IPS DF 4.7 (cell line): ENCODE measurements at regions not wholly inside any gene's neighbourhood (a gene's known extent, or its start where the extent isn't known, plus 50 kb on each side); places are given as distances from the start of the nearest gene placed in this dataset.

Experiments used
- DNase-seq: peaks from one replicate; pipeline ENCODE4 v3.0.0-alpha.2; 2013; ENCODE audit warnings: low spot score; ENCODE audit errors: extremely low read depth

DNA sequence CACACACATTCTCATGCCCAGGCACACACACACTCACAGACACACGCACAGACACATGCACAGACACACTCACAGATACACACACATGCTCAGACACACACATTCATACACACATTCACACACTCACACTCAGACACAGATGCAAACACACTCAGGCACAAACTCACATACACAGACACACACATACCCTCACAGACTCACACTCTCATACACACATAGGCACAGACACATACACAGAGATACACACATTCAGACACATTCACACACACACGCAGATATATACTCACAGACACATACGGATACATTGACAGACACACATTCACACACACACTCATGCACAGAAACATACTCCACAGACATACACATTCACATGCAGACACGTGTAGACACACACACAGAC lies 89.6 kb downstream of the RBFOX3 start:
- DNase-seq, result no peak

DNA sequence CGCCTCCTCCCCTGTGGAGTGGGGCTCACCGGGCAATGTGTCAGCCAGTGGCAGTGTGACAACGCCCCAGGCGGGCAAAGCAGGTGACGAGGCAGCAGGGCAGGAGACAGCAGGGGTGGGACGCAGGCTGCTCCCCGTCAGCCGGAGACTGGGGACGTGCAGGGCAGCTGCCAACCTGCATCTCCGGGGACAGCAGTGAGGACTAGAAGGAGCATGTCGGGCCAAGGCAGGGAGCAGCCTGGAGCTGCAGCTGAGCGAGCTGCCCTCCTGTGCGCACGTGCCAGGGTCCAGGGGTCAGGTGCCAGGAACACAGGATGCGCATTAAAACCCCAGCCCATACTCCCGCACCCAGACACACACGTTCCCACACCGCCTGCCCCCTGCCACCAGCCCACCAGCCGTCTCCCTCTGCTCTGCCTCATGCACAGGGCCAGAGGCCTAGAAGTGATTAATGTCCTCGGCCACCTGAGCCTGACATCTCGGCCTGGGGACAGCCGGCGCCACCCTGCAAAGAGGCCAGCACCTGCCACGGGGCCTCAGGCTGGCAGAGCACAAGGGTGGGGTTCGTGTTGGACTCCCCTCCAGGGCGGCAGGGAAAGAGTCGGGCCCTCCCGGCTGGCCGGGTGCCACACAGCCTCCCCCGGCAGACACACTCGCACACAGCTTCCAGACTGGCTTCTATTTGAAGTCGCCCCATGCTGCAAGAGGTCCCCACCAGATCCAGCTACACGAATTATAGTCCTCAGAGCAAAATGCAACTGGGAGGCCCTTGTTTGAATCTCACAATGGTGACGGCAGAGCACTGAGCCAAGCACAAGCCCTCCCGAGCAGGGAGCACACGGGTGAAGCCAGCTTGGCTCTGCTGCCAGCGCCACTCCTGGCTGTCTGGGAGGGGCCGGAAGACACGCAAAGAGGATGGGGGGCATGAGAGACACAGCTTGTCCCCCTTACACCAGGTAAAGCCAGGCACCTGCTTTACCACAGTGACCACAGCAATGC lies 90.4 kb downstream of the RBFOX3 start:
- no peak for DNase-seq

DNA sequence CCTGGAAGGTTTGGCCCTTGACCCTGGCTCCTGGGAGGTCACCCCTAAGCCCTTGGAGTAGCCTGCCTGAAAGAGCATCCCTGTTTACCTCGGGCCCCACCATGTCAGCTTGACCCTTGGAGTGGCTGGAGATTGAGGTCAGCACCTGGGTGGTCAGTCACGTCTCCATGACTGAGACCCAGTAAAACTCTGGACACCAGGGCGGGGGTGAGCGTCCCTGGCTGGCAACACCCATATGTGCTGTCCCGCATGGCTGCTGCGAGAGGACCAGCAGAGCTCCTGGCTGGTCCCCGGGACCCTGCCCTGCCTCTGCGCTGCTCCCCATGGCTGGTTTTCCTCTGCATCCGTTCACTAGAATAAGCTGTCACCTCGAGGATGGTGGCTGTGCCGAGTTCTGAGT lies 91.2 kb downstream of the RBFOX3 start:
- DNase-seq, result no peak

DNA sequence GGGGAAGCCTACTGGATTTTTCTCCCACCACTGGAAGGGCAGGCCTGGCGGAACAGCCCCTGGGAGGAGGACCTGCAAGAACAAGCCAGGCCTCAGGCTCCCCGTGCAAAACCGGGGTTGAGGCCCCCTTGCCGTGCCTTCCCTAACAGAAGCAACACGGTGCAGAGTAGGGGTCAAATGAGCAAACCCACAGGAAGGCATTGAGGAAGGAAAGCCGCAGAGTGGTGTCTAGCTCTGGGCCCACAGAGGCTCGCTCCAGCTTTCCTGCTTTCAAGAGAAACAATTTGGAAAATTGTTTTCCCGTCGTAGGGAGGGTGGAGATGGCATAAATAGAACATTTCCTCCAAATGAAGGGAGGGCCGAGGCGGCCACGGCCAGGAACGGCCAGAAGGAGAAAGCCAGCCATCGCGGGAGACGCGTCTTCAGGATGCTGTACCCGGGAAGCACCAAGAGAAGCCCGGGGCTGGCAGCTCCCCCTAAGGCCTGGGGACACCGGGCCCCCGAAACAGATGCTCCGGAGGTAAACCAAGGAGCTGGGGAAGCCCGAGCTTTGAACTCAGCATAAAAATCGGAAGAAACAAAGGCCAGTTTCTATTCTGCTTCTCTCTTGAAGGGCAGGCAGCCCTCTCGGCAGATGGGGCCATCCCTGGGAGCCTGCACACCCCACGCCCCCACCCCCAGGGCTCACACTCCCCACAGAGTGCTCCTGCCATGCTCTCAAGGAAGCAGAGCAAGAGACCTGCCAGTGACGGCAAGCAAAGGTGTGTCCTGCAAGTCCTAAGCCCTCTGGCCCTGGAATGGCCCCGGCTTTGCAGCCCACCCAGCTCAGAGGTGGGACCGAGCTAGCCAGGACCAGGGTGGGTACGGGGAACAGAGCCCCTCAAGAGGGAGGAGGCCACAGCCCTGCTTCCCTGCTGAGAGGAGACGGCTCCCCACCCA lies 92.0 kb downstream of the RBFOX3 start:
- no peak for DNase-seq

DNA sequence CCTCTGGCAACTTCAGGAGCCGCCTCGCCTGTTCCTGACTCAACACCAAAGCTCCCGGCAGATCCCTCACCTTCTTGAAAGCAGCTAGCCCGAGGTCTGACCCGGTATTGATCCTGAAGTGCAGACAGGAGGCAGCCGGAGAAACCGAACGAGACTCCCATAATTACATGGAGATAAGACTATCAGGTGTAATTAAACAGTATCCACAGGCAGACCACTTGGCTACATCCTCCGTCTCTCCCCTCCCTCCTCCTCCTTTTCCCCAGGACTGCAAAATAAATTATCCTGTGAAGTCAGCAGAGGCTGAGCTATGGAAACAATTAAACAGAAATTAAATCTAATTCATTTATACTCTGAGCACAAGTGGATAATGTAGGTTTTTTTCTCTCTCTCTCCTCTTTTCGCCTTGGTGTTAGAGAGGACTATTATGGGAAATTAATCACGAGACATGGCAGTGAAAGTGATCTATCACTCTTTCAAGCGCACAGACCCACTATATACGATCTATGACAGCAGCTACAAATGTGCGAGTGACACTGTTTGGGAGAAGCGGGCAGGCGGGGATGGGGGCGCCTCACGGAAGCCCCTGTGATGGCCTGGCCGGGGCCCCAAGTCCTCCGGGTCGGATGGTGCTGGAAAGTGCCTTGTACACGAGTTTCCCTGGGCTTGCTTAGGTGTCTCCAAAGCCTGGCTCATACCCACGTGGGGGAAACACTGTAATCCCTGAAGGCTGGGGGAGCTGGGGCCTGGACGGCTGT lies 92.8 kb downstream of the RBFOX3 start:
- DNase-seq, result no peak

GRCh38 chr17:79515646-79516571 lies 94.9 kb downstream of the RBFOX3 start:
- DNase-seq, result no peak

DNA sequence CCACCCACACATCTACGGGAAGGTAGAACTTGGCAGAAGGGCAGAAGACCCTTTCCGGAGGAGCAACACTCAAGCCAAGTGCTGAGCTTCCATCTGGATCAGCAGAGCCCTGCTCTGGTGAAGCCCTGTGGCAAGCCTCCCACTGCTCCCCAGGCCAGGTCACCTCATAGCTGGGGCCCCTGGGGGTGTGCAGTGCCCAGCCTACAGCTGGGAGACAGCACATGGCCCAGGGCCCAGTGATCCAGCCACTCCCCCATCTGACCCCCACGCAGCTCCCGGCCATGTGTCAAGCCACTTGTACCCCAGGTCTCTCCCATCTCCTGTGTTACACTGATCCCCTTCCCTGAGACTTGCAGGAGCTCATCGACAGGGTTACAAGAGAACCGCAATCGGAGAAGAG lies 95.7 kb downstream of the RBFOX3 start:
- no peak for DNase-seq

DNA sequence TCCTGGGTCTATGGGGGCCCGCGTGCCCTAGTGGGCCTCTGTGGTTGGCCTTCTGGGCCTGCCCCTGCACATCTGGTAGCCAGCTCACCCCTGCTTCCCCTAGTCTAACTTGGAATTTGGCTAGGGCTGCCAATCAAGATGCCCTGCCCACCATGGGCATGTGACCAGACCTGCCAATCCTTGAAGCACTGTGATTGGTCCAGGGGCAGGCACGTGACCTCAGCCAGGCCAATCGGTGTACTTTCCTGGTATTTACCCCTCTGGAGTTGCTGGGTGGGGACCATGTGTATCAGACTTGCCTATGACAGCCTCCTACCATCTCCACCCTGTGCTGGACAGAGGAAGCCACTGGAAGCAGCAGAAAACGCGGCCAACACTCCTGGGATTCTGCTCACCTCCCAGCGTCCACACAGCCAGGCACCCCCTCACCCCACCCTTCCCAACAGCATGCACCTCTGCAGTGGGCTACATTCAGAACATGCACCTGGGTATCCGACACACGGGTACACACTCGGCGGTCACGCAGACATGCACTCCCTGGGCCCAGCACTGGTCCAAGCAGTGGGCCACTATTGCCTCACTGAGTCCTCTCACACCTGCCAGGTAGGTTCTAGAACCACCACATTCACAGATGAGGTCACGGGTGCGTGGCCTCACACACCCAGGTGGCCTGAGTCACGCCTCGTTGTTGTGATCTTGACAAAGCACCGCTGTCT lies 96.9 kb downstream of the RBFOX3 start:
- no peak for DNase-seq

DNA sequence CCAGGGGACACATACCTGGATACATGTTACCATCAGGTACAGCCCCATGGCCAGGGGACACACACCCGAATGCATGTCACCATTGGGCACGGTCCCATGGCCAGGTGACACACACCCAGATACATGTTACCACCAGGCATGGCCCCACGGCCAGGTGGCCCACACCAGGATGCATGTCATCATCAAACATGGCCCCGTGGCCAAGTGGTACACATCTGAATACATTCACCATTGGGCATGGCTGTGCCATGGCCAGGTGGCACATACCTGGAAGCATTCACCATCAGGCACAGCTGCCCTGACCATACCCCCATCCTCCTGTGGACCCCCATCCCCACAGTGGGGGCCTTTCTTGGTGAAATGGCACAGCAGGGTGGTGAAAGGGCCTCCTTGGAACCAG lies 97.6 kb downstream of the RBFOX3 start:
- no peak for DNase-seq

DNA sequence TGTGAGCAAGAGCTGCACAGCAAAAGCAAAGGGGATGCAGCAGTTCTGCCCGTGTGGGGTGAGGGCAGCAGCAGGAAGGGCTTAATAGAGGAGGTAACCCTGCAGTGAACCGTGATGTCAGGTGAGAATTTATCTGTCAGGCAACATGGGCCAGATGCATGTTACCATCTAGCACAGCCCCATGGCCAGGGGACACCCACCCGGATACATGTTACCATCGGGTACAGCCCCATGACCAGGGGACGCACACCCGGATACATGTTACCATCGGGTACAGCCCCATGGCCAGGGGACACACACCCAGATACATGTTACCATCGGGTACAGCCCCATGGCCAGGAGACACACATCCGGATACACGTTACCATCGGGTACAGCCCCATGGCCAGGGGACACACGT lies 99.4 kb downstream of the RBFOX3 start:
- no peak for DNase-seq

DNA sequence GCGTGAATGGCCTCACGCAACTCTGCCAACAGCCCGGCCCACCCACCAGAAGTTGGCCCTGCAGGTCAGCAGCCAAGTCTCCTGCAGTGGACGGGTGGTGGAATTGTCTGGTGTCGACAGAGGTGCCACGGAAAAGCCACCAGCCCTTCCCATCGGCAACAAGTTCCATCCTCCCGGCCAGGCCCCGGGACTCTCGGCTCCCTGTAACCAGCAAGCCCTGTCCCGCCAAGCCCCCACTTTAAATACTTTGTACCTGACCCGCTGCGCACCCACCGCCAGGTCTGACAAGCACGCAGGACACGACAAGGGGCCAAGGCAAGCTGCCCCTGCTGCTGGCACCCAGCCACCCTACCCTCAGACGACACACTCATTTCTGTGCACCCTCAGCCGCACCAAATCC lies 100.8 kb downstream of the RBFOX3 start:
- DNase-seq, result no peak

- DNase-seq, result no peak
Measured at GRCh38 chr17:79509490-79509889, 101.4 kb downstream of the RBFOX3 start.

GRCh38 chr17:79509008-79509407 lies 101.8 kb downstream of the RBFOX3 start:
- no peak for DNase-seq

- no peak for DNase-seq
Measured at GRCh38 chr17:79508291-79508716, 102.5 kb downstream of the RBFOX3 start.

DNA sequence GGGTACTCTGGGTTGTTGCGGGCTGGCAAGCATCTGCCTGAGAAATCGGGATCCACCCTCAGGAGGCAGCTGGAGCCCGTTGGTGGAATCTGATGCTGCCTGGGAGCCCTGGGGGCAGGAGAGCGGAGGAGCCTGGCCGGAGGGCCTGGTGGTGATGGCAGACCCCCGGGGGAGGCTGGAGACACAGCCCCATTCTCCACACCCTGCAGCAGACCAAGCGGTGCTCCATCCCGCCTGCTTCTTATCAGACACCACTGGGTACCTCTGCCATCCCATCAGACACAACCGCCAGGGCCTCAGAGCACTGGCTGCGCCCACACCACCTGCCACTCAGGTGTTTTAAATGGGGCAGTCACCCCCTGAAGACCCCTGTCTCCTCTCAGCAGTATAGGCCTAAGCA lies 103.9 kb downstream of the RBFOX3 start:
- DNase-seq, result no peak

DNA sequence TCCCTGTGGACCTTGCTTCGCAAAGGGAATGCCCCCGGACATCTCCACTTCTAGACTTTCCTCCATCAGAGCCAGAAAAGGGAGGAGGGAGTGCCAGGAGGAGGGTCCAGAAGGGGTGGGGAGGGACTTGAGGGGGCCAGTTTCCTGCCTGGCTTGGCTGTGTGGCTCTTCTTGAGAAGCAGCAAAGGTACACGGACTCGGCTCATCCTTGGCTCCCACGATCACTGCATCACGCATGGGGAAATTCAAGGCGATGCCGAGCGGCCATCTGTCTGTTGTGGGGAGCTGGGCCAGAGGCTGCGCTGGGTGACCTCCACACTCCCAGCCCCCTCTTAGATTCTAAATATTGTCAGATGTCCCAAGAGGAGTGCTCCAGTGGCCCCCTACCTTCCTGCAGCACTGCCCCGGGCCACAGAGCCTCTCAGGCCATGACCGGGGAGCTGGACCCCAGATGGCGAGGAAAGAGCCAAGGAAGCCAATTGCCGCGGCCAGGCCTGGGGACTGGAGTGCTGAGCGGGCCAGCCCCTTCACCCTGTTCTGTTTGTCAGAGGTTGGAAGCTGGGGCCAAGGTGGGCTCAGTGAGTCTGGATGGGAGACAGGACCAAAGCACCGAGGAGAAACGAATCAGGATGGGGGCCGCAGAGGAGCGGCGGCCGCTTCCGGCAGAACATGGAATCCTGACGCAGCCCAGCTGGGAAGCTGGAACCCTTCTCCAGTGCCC lies 104.5 kb downstream of the RBFOX3 start:
- no peak for DNase-seq

DNA sequence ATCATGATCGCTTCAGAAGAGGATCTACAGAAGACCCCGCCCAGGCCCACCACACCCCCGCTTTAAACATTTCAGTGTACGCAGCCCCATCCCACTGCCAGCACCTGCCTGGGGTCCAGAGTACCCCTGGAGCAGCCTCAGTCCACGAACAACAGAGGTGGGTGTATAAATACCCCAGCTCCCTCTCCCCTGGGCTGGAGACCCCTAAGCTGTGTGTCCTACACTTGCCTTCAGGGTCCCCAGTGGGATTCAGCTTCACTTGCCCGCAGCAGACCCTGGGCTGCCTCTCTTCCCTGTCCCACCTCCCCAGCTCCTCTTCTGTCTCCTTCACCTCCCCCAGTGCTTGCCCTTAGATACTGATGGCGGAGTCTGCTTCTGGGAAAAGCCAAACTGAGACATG lies 105.7 kb downstream of the RBFOX3 start:
- DNase-seq, result no peak

DNA sequence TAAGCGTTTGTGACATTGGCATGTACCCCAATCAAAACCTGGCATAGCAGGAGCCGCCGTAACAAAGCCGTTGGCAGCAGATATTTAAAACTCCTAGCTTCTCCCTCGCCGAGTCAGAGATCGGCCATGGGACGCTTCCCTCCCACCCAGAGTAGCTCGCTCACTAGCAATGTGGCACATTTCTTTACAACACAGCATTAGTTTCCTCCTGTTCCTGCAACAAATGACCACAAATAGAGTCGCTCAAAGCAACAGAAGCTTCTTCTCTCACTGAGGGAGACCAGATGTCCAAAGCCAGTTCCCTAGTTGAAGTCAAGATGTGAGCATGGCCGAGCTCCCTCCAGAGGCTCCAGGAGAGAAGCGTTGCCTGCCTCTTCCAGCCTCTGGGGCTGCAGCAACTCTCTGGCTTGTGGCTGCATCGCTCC lies 106.7 kb downstream of the RBFOX3 start:
- DNase-seq, result no peak
